ENCODE measurements at regions not wholly inside any gene's neighbourhood (a gene's known extent, or its start where the extent isn't known, plus 50 kb on each side); places are given as distances from the start of the nearest gene placed in this dataset.
"Not testable (repeated sequence)": the region's sequence is repeated elsewhere in the genome, so short reads cannot be mapped to it uniquely, and the experiment has no call there.

DNA sequence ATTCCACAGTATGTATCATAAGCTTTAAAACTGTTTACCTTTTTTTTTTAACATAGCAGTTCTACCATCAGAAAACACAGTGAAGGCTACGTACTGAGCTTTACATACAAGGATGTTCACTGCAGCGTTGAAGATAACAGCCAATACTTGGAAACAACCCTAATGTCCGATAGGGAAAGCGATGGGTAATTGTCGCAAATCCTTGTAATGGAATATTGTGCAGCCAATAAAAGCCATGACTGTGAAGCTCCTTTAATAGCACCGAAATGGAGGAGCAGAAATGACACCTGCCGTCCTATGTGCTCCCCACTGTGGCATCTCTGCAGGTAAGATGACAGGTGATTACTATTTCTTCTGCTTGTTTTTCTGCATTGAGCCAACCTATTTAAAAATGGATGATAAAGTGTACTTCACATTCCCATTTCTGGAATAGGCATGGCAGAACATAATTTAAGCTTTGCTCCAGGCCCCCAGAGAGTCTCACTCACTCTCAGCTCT lies 523.8 kb downstream of the PTPRU start:
- DNase-seq = no peak
- Histone ChIP-seq H3K27me3 (ENCODE audit: low read length) (no peaks in the 10 kb centered on the region), H2AFZ (ENCODE audit: low read length) (no peak overlapping the region), H3K27ac (ENCODE audit: low read length) (no peak overlapping the region), H3K79me2 (ENCODE audit: low read length) (no peaks in the 10 kb centered on the region), H4K20me1 (ENCODE audit: insufficient read depth, low read depth, low read length) (no peaks in the 10 kb centered on the region), H3K36me3 (ENCODE audit: insufficient read depth, low read length) (no peaks in the 10 kb centered on the region), H3K4me3 (ENCODE audit: low read length) (no peak overlapping the region), H3K9me3 (ENCODE audit: low read length) (no peaks in the 10 kb centered on the region), H3K4me2 (ENCODE audit: low read depth, low read length, poor library complexity, severe bottlenecking) (no peak overlapping the region), H3K9me2 (replicated peaks; ENCODE audit: insufficient read depth, low read length) (no peaks in the 10 kb centered on the region), H3K9ac (ENCODE audit: low read length) (no peak overlapping the region), H3K4me1 (ENCODE audit: low read length) (no peaks in the 10 kb centered on the region)

DNA sequence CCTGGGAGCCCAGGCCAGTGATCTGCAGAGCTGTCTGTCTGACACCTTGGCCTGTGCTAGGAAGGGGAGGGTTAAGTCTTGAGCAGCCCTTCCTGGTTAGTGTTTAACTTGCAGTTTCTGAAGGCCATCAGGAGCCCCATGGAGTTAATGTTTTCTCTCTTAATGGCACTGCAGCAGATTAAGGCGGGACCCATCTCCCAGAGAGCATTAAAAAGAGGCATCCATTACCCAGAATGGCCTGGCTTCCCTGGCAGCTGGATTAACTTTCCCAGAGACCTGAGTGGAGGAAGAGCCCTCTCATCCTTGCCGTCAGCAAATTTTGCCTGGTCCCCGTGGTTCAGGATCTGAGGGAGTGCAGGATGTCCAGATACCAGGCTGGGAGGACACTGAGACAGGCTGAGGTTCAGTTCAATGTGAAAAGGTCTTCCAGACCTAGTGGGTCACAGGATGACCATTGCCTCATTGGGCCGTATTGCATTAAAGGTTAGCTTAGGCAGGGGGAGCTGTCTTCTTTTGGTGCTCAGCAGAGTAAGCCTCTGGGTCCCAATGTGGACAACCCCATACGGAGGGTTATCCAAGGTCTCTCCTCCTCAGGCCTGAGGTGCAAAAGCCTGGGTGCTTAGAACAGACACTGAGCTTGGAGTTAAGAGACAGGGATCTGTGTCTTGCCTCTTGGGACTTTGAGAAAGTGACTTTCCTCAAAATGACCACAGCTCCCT lies 522.6 kb downstream of the PTPRU start:
- no peaks in the 10 kb centered on the region for H3K36me3 ChIP-seq (ENCODE audit: insufficient read depth, low read length)
- H3K4me2 ChIP-seq (ENCODE audit: low read depth, low read length, poor library complexity, severe bottlenecking) = no peak overlapping the region
- no peaks in the 10 kb centered on the region for H4K20me1 ChIP-seq (ENCODE audit: insufficient read depth, low read depth, low read length)
- H3K4me3 ChIP-seq (ENCODE audit: low read length) = no peak overlapping the region
- no peak overlapping the region for H3K27ac ChIP-seq (ENCODE audit: low read length)
- H3K9me2 ChIP-seq (replicated peaks; ENCODE audit: insufficient read depth, low read length) = no peaks in the 10 kb centered on the region
- H3K9ac ChIP-seq (ENCODE audit: low read length) = no peak overlapping the region
- no peaks in the 10 kb centered on the region for H3K27me3 ChIP-seq (ENCODE audit: low read length)
- no peak overlapping the region for H2AFZ ChIP-seq (ENCODE audit: low read length)
- DNase-seq = no peak
- H3K79me2 ChIP-seq (ENCODE audit: low read length) = no peaks in the 10 kb centered on the region
- no peaks in the 10 kb centered on the region for H3K4me1 ChIP-seq (ENCODE audit: low read length)
- H3K9me3 ChIP-seq (ENCODE audit: low read length) = no peaks in the 10 kb centered on the region

DNA sequence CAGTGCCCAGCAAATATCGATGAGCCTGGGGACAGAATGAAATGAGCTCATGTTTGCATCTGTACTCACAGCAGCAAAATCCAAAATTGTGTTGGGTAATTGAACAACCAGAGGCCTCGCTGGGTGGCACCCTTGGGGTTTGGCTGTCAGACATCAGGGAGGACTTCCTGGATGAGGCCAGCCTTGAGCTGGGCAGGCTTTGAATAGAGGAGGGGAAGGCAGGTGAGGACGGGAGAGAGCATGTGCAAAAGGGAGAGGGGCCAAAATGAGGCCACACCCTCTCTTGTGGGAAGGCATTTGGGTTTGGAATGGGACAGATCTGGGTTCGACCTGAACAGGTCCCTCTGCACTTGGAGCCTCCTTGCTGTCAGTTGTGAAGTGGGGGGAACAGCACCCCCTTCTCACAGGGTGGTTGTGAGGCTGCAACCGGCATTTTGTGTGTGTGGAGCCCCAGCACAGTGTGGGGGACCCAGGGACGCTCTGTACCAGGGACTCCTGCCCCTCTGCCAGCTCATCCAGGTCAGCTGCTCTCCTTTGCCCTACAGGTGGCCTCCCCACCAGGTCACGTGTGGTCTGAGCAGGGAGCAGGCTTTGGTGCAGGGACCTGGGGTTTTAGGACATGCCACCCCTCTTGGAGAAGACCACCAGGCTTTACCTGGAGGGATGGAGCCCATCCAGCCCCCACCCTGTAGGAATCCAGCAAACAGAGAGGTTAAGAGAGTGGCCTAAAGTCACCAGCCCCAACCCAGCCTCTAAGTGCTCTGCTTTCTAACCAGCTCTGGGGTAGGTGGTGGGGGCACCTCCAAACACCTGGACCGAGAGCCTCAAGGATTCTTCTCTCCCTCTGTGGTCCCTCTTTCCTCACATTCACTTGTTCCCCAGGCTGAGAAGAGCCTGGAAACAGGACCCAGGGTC lies 521.8 kb downstream of the PTPRU start:
- no peak for DNase-seq
- no peaks in the 10 kb centered on the region for H3K27me3 ChIP-seq (ENCODE audit: low read length)
- H3K4me2 ChIP-seq (ENCODE audit: low read depth, low read length, poor library complexity, severe bottlenecking) = no peak overlapping the region
- H4K20me1 ChIP-seq (ENCODE audit: insufficient read depth, low read depth, low read length) = no peaks in the 10 kb centered on the region
- no peaks in the 10 kb centered on the region for H3K9me3 ChIP-seq (ENCODE audit: low read length)
- no peaks in the 10 kb centered on the region for H3K4me1 ChIP-seq (ENCODE audit: low read length)
- no peak overlapping the region for H3K9ac ChIP-seq (ENCODE audit: low read length)
- H3K36me3 ChIP-seq (ENCODE audit: insufficient read depth, low read length) = no peaks in the 10 kb centered on the region
- no peaks in the 10 kb centered on the region for H3K9me2 ChIP-seq (replicated peaks; ENCODE audit: insufficient read depth, low read length)
- no peak overlapping the region for H3K27ac ChIP-seq (ENCODE audit: low read length)
- no peaks in the 10 kb centered on the region for H3K79me2 ChIP-seq (ENCODE audit: low read length)
- H3K4me3 ChIP-seq (ENCODE audit: low read length) = no peak overlapping the region
- no peak overlapping the region for H2AFZ ChIP-seq (ENCODE audit: low read length)

DNA sequence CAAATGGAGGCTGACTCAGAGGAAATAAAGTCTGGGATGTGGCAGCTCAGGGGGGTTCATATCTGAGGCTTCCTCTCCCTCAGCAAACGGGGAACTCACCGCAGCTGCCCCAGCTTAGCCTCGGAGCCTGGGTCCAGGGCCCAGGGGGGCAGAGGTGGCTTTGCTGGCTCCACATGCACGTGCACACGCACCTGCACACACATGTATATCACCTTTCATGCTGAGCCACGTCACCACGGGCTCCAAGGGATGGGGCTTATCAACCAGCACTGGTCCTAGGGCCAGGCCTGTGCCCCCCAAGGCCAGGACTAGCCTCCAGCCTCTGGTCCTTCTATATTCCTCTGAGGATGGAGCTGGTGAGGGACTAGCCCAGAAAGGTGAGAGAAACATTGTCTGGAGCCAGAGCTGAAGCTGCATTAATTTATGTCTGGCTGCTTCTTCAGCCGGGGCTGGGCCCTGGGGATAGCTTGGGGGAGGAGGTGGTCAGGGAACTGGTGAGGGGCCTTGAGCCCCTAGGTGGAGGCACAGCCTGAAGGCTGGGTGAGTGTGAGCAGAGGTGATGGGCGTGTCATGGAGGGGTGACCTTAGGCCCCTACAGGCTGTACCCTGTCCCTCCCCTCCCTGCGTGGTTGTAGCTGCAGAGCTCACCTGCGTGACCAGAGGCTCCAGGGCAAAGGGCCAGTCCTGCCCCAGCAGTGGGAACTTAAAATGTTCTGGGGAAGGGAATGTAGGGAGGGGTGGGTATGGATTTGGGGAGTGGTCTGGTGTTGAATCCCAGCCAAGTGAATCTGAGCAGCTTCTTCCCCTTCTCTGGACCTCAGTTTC lies 520.8 kb downstream of the PTPRU start:
- no peaks in the 10 kb centered on the region for H3K79me2 ChIP-seq (ENCODE audit: low read length)
- H3K9me2 ChIP-seq (replicated peaks; ENCODE audit: insufficient read depth, low read length) = no peaks in the 10 kb centered on the region
- no peaks in the 10 kb centered on the region for H3K9me3 ChIP-seq (ENCODE audit: low read length)
- no peak overlapping the region for H3K27ac ChIP-seq (ENCODE audit: low read length)
- no peaks in the 10 kb centered on the region for H3K27me3 ChIP-seq (ENCODE audit: low read length)
- H3K9ac ChIP-seq (ENCODE audit: low read length) = no peak overlapping the region
- no peak overlapping the region for H3K4me3 ChIP-seq (ENCODE audit: low read length)
- H4K20me1 ChIP-seq (ENCODE audit: insufficient read depth, low read depth, low read length) = no peaks in the 10 kb centered on the region
- no peak overlapping the region for H2AFZ ChIP-seq (ENCODE audit: low read length)
- no peaks in the 10 kb centered on the region for H3K4me1 ChIP-seq (ENCODE audit: low read length)
- no peaks in the 10 kb centered on the region for H3K36me3 ChIP-seq (ENCODE audit: insufficient read depth, low read length)
- H3K4me2 ChIP-seq (ENCODE audit: low read depth, low read length, poor library complexity, severe bottlenecking) = no peak overlapping the region
- DNase-seq = no peak

DNA sequence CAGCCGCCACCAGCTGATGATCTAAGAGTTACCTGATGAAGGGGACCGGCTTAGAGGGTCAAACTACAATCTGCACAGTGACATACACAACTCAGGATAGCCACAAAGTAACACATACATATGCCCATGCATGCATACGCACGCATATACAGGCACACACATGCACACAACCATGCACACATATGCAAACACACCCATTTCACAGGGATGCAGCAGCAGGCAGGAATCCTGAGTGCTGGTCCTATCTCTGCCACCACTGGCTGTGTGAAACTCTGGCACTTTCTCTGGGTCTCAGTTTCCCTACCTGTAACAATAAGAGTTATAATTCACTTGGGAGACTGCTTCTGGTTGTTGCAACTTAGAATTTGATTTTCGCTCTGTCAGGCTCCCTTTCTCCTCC lies 520.2 kb downstream of the PTPRU start:
- Histone ChIP-seq H3K4me3 (ENCODE audit: low read length) (no peak overlapping the region), H3K4me2 (ENCODE audit: low read depth, low read length, poor library complexity, severe bottlenecking) (no peak overlapping the region), H3K27ac (ENCODE audit: low read length) (no peak overlapping the region), H3K9me2 (replicated peaks; ENCODE audit: insufficient read depth, low read length) (no peaks in the 10 kb centered on the region), H3K9me3 (ENCODE audit: low read length) (no peaks in the 10 kb centered on the region), H3K4me1 (ENCODE audit: low read length) (no peaks in the 10 kb centered on the region), H3K36me3 (ENCODE audit: insufficient read depth, low read length) (no peaks in the 10 kb centered on the region), H3K9ac (ENCODE audit: low read length) (no peak overlapping the region), H4K20me1 (ENCODE audit: insufficient read depth, low read depth, low read length) (no peaks in the 10 kb centered on the region), H3K79me2 (ENCODE audit: low read length) (no peaks in the 10 kb centered on the region), H3K27me3 (ENCODE audit: low read length) (no peaks in the 10 kb centered on the region), H2AFZ (ENCODE audit: low read length) (no peak overlapping the region)
- DNase-seq = no peak

DNA sequence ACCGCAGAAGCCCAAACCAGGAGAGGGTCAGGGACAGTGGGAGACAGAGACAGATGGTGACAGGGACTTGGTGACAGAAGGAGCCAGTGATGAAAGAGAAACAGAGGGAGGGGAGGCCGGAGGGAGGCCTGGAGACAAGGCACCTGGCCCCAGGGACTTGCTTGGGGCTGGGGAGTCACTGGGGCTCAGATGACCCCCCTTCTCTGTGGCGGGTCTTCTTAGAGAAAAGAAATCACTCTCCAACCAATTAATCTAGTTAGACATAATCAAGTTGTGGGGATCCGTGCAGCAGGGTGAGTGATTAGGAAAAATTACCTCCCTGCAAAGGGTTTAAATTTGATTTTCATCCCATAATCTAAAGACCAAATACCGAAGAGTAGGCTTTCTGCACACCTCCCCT lies 519.8 kb downstream of the PTPRU start:
- no peaks in the 10 kb centered on the region for H3K27me3 ChIP-seq (ENCODE audit: low read length)
- H4K20me1 ChIP-seq (ENCODE audit: insufficient read depth, low read depth, low read length) = no peaks in the 10 kb centered on the region
- no peak overlapping the region for H2AFZ ChIP-seq (ENCODE audit: low read length)
- no peaks in the 10 kb centered on the region for H3K4me1 ChIP-seq (ENCODE audit: low read length)
- no peaks in the 10 kb centered on the region for H3K9me2 ChIP-seq (replicated peaks; ENCODE audit: insufficient read depth, low read length)
- no peaks in the 10 kb centered on the region for H3K79me2 ChIP-seq (ENCODE audit: low read length)
- DNase-seq = no peak
- H3K9me3 ChIP-seq (ENCODE audit: low read length) = no peaks in the 10 kb centered on the region
- H3K27ac ChIP-seq (ENCODE audit: low read length) = no peak overlapping the region
- H3K36me3 ChIP-seq (ENCODE audit: insufficient read depth, low read length) = no peaks in the 10 kb centered on the region
- no peak overlapping the region for H3K4me3 ChIP-seq (ENCODE audit: low read length)
- H3K4me2 ChIP-seq (ENCODE audit: low read depth, low read length, poor library complexity, severe bottlenecking) = no peak overlapping the region
- H3K9ac ChIP-seq (ENCODE audit: low read length) = no peak overlapping the region

DNA sequence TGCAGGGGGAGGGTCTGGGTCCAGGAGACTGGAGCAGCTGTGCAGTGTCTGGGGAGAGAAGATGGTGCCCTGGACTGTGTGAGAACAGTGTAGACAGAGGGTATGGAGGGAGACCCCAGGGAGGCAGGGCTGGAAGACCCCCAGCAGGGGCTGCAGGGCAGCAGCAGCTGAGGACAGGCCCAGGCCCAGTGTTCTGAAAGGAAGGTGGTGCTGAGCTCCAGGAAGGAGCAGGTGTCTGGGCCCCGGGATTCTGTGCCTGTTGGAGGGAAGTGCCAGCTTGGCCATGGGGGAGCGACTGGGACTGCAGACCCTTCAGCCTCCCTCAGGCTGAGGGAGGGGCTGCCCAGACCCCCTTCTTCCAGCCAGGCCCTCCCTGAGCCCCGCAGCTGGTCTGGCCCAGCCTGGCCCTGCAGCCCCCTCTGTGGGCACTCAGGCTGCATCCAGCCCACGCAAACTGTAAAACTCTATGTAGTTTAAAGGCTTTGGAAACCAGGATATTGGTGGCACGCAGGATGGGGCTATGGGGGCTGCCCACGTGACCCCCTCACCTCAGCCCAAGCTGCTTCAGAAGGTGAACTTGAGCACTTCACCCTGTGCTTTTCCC lies 519.2 kb downstream of the PTPRU start:
- not testable (repeated sequence) for H3K27me3 ChIP-seq (ENCODE audit: low read length); H3K79me2 ChIP-seq (ENCODE audit: low read length); H2AFZ ChIP-seq (ENCODE audit: low read length); H3K36me3 ChIP-seq (ENCODE audit: insufficient read depth, low read length); DNase-seq; H3K4me2 ChIP-seq (ENCODE audit: low read depth, low read length, poor library complexity, severe bottlenecking); H3K9ac ChIP-seq (ENCODE audit: low read length); H3K27ac ChIP-seq (ENCODE audit: low read length); H3K4me1 ChIP-seq (ENCODE audit: low read length); H3K9me3 ChIP-seq (ENCODE audit: low read length); H3K4me3 ChIP-seq (ENCODE audit: low read length); H4K20me1 ChIP-seq (ENCODE audit: insufficient read depth, low read depth, low read length); H3K9me2 ChIP-seq (replicated peaks; ENCODE audit: insufficient read depth, low read length)
